CD4-positive, CD25-positive, alpha-beta regulatory T cell (primary cell): ENCODE measurements at regions not wholly inside any gene's neighbourhood (a gene's known extent, or its start where the extent isn't known, plus 50 kb on each side); places are given as distances from the start of the nearest gene placed in this dataset.

Source experiments
- ATAC-seq, 2 donors: fragments of 150-1000 bp; cut with Tn5 transposase; one replicate each; pipeline ENCODE4 v1.10.0; 2021; ENCODE audit warnings: low read depth in 2 of 2, moderate number of reproducible peaks in 2 of 2, moderate library complexity in 1 of 2
- DNase-seq, 3 donors: peaks; one replicate each; pipeline versions ENCODE4 v3.0.0 to v3.0.0-alpha.2; 2012 to 2022; ENCODE audit warnings: mixed read lengths in 1 of 3
- H3K27ac ChIP-seq: one replicate; pipeline ENCODE4 v1.7.0; 2013; ENCODE audit warnings: mild to moderate bottlenecking, low read length; ENCODE audit not compliant: insufficient read depth, poor library complexity, severe bottlenecking
- H3K27me3 ChIP-seq: one replicate; pipeline ENCODE4 v1.7.0; 2013; ENCODE audit warnings: low read length; ENCODE audit not compliant: control insufficient read depth, insufficient read depth
- H3K36me3 ChIP-seq: one replicate; pipeline ENCODE4 v1.7.0; 2013; ENCODE audit warnings: mild to moderate bottlenecking, low read length, moderate library complexity; ENCODE audit not compliant: control insufficient read depth, insufficient read depth
- H3K4me1 ChIP-seq: 2 replicates; pipeline ENCODE4 v1.7.0; 2013; ENCODE audit warnings: mild to moderate bottlenecking, low read length; ENCODE audit not compliant: insufficient read depth, control insufficient read depth, poor library complexity, severe bottlenecking
- H3K4me3 ChIP-seq: one replicate; pipeline ENCODE4 v1.7.0; 2013; ENCODE audit warnings: low read depth, mild to moderate bottlenecking, low read length, moderate library complexity
- H3K9me3 ChIP-seq, 2 experiments: 1 replicate in 1 of 2; 2 replicates in 1 of 2; pipeline ENCODE4 v1.7.0; 2013; ENCODE audit warnings: low read length in 2 of 2, mild to moderate bottlenecking in 1 of 2, moderate library complexity in 1 of 2; ENCODE audit not compliant: control insufficient read depth in 2 of 2
- H3K27ac Mint-ChIP-seq, 3 donors: one replicate each; pipeline ENCODE4 v1.8.0; 2020 to 2022; ENCODE audit warnings: mild to moderate bottlenecking in 3 of 3, mixed read lengths in 3 of 3, moderate library complexity in 2 of 3
- H3K27me3 Mint-ChIP-seq: one replicate; pipeline ENCODE4 v1.8.0; 2022; ENCODE audit warnings: mild to moderate bottlenecking, mixed read lengths
- H3K36me3 Mint-ChIP-seq: one replicate; pipeline ENCODE4 v1.8.0; 2020; ENCODE audit warnings: mixed read lengths
- H3K4me1 Mint-ChIP-seq, 4 donors: one replicate each; pipeline ENCODE4 v1.8.0; 2020 to 2022; ENCODE audit warnings: mixed read lengths in 4 of 4, mild to moderate bottlenecking in 1 of 4
- H3K4me3 Mint-ChIP-seq, 4 donors: one replicate each; pipeline ENCODE4 v1.8.0; 2020 to 2022; ENCODE audit warnings: mild to moderate bottlenecking in 4 of 4, mixed read lengths in 4 of 4, moderate library complexity in 3 of 4
- H3K9me3 Mint-ChIP-seq, 7 donors: one replicate each; pipeline ENCODE4 v1.8.0; 2020 to 2022; ENCODE audit warnings: mixed read lengths in 7 of 7, mild to moderate bottlenecking in 3 of 7, moderate library complexity in 2 of 7

DNA sequence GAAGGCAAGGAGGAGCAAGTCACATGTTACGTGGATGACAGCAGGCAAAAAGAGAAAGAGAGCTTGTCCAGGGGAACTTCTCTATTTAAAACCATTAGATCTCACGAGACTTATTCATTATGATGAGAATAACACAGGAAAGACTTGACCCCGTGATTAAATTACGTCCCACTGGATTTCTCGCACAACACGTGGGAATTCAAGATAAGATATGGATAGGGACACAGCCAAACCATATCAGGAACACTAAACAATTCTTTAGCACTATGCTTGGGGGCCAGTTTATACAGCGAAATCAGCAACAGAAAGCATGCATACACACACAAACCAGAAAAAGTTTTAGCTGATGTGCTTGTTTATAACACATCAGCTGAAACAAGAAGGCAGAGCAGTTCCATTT is 704.2 kb downstream of the OTOL1 start:
- Histone ChIP-seq H3K4me3 (no peak overlapping the region), H3K9me3 (no peaks in the 10 kb centered on the region), H3K4me1 (no peaks in the 10 kb centered on the region), H3K36me3 (no peaks in the 10 kb centered on the region), H3K27ac (no peak overlapping the region), H3K27me3 (no peaks in the 10 kb centered on the region)
- Mint-ChIP-seq H3K9me3 (peaks cover 0 to 20% (median 4%) of the 10 kb centered on the region in 7 donors), H3K4me3 (no peak overlapping the region), H3K4me1 (no peaks in the 10 kb centered on the region), H3K27me3 (no peaks in the 10 kb centered on the region), H3K36me3 (no peaks in the 10 kb centered on the region), H3K27ac (no peak overlapping the region)
- DNase-seq (no peak), ATAC-seq (no peak)

DNA sequence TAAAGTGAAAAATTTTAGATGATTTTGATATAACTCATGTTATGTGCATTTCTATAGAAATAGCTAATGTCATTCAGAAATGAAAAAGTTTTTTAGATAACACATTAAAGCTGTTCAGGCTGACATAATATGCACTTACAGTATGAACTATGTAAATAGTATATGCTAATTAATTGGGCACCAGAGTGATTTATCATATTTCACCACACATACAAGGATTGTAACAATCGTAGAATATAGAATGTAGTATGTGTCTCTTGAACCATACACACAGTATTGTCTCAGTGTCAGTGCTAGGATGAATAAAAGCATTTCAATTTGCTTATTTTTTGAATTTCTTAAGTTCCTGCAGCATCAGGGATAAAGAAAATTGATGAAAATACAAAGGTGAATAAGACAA is 710.0 kb downstream of the OTOL1 start:
- Histone ChIP-seq H3K4me3 (no peak overlapping the region), H3K9me3 (peaks cover 0 to 3% of the 10 kb centered on the region in 2 experiments), H3K27me3 (no peaks in the 10 kb centered on the region), H3K27ac (no peak overlapping the region), H3K4me1 (no peaks in the 10 kb centered on the region), H3K36me3 (no peaks in the 10 kb centered on the region)
- H3K36me3 Mint-ChIP-seq: no peaks in the 10 kb centered on the region
- H3K27ac Mint-ChIP-seq: no peak overlapping the region
- H3K27me3 Mint-ChIP-seq: no peaks in the 10 kb centered on the region
- H3K4me1 Mint-ChIP-seq: no peaks in the 10 kb centered on the region
- H3K9me3 Mint-ChIP-seq: peaks cover 0 to 12% (median 0%) of the 10 kb centered on the region in 7 donors
- ATAC-seq: no peak
- H3K4me3 Mint-ChIP-seq: no peak overlapping the region
- DNase-seq: no peak

DNA sequence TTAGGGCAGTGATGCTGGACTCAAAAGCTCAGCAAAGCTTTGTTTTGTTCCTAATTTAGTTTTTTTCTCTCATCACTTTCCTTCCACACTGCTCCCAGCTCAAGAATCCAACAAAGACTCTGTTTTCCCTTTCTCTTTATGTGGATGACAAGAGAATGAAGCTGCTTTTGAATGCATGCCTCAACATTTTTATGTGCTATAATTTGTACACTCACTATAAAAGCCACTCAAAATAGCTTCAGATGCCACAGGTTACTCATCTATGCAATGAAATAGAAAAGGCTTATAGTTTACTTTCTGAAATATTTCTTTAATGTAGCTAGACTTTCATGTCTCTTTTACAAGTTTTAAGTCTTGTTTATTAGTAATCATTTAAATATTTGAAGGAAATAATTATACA is 714.9 kb downstream of the OTOL1 start:
- no peaks in the 10 kb centered on the region for H3K36me3 ChIP-seq
- Mint-ChIP-seq H3K27ac (no peak overlapping the region), H3K36me3 (no peaks in the 10 kb centered on the region), H3K27me3 (no peaks in the 10 kb centered on the region), H3K9me3 (peaks cover 0 to 7% (median 0%) of the 10 kb centered on the region in 7 donors), H3K4me3 (no peak overlapping the region), H3K4me1 (no peaks in the 10 kb centered on the region)
- no peak overlapping the region for H3K4me3 ChIP-seq
- ATAC-seq: no peak
- no peaks in the 10 kb centered on the region for H3K4me1 ChIP-seq
- H3K27me3 ChIP-seq: no peaks in the 10 kb centered on the region
- peaks cover 0 to 3% of the 10 kb centered on the region in 2 experiments for H3K9me3 ChIP-seq
- H3K27ac ChIP-seq: no peak overlapping the region
- DNase-seq: no peak

DNA sequence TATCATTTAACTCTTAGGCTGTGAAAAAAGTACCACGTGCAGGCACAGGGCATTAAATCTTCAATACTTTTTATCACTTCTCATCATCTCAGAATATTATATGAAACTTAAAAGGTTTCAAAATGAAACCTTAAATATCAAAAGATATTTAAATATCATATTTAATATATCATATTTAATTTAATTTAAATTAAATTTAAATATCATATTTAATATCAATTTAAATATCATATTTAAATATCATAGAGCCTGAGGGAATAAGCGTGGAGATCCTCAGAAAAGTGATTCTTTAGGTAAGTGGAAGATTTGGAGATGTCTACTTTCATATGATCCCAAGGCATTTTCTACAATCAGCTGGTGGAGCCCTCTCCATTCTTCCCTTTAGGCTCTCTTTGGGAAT is 716.6 kb downstream of the OTOL1 start:
- no peaks in the 10 kb centered on the region for H3K27me3 ChIP-seq
- ATAC-seq: no peak
- Mint-ChIP-seq H3K27ac (no peak overlapping the region), H3K4me3 (no peak overlapping the region), H3K27me3 (no peaks in the 10 kb centered on the region), H3K4me1 (no peaks in the 10 kb centered on the region), H3K36me3 (no peaks in the 10 kb centered on the region), H3K9me3 (peaks cover 0 to 7% (median 0%) of the 10 kb centered on the region in 7 donors)
- H3K4me1 ChIP-seq: no peaks in the 10 kb centered on the region
- H3K9me3 ChIP-seq: peaks cover 0 to 3% of the 10 kb centered on the region in 2 experiments
- no peak overlapping the region for H3K4me3 ChIP-seq
- DNase-seq: no peak
- no peak overlapping the region for H3K27ac ChIP-seq
- H3K36me3 ChIP-seq: no peaks in the 10 kb centered on the region

DNA sequence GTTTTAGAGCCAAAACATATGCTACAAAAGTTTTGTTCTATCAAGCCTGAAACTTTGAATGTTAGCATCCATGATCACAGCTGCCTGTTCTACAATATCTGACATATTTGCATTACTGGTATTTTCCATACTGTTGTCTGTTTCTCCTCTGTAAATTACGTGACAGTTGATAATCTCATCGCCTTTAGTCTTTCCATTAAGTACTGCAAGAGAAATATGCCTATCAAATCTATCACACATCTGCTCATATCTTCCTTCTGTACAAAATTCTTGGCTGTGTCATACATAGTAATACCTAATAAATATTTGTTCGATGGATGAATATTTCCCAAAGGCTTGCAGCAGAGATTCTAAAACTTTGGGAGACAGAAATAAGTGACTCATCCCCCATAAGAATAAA is 717.3 kb downstream of the OTOL1 start:
- Histone ChIP-seq H3K27me3 (no peaks in the 10 kb centered on the region), H3K36me3 (no peaks in the 10 kb centered on the region), H3K27ac (no peak overlapping the region), H3K9me3 (peaks cover 0 to 3% of the 10 kb centered on the region in 2 experiments), H3K4me3 (no peak overlapping the region), H3K4me1 (no peaks in the 10 kb centered on the region)
- Mint-ChIP-seq H3K36me3 (no peaks in the 10 kb centered on the region), H3K27ac (no peak overlapping the region), H3K27me3 (no peaks in the 10 kb centered on the region), H3K9me3 (peaks cover 0 to 7% (median 0%) of the 10 kb centered on the region in 7 donors), H3K4me1 (no peaks in the 10 kb centered on the region), H3K4me3 (no peak overlapping the region)
- no peak for ATAC-seq
- no peak for DNase-seq

DNA sequence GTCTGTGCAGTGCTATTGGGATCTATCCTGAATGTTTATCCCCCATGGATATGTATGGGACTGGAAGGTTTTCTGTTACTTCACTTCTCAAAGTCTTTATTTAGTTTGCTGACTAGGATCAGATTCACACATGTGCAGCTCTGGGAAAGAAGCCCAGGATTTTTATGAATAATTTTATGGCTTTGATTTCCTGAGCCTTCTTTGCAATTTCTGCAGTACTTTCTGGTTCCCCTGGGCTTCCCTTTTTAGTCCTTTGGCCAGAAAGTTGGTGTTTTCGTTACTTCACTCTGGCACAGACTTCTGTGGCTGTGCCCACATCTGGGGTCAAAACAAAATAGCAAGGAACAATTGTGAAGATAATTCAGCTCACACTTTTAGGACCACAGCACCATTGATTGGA is 721.0 kb downstream of the OTOL1 start:
- Histone ChIP-seq H3K36me3 (no peaks in the 10 kb centered on the region), H3K4me3 (no peak overlapping the region), H3K9me3 (no peaks in the 10 kb centered on the region), H3K4me1 (no peaks in the 10 kb centered on the region), H3K27ac (no peak overlapping the region), H3K27me3 (no peaks in the 10 kb centered on the region)
- Mint-ChIP-seq H3K36me3 (no peaks in the 10 kb centered on the region), H3K27me3 (no peaks in the 10 kb centered on the region), H3K4me3 (no peak overlapping the region), H3K27ac (no peak overlapping the region), H3K4me1 (no peaks in the 10 kb centered on the region), H3K9me3 (peaks cover 0 to 16% (median 0%) of the 10 kb centered on the region in 7 donors)
- DNase-seq (no peak), ATAC-seq (no peak)

DNA sequence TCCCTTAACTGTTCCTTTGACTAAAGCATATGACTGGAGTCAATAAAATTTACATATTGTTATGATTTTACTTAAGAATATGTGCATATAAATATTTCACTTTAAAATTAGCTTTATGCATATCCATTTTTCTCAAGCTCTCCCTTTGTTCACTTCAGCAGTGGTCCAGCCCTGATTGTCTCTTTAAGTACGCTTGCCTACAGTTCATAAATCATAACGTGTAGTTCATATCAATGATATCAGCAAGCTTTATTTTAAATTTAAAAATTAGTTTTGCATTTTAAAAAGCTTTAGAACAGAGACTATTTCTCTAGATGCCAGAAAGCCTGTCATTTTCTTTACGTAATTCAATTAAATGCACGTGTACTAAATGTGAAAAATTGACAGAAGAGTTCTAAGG is 721.9 kb downstream of the OTOL1 start:
- H3K4me1 Mint-ChIP-seq: no peaks in the 10 kb centered on the region
- H3K27me3 ChIP-seq: no peaks in the 10 kb centered on the region
- no peak overlapping the region for H3K27ac Mint-ChIP-seq
- H3K27me3 Mint-ChIP-seq: no peaks in the 10 kb centered on the region
- no peak overlapping the region for H3K27ac ChIP-seq
- peaks cover 0 to 16% (median 2%) of the 10 kb centered on the region in 7 donors for H3K9me3 Mint-ChIP-seq
- no peaks in the 10 kb centered on the region for H3K36me3 ChIP-seq
- H3K4me3 Mint-ChIP-seq: no peak overlapping the region
- H3K36me3 Mint-ChIP-seq: no peaks in the 10 kb centered on the region
- H3K4me3 ChIP-seq: no peak overlapping the region
- DNase-seq (no peak), ATAC-seq (no peak)
- no peaks in the 10 kb centered on the region for H3K4me1 ChIP-seq
- H3K9me3 ChIP-seq: no peaks in the 10 kb centered on the region

DNA sequence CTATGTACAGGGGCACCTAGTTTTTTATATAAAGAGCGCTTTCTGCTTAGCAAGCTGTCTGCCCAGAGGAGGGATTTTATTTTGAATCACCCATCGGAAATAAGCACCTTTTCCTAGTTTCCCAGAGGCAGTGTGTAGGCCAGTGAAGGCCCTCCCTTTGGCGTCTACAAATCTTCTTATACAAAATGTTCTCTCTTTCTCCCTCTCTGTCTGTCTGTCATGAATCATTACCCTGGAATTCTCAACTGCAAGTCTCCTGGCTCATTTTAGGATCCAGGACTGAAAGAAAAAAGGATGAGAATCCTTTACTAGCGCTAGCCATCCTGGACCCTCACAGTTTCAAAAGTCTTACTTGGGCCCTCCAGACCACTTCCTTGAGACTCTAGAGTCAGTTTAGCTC is 728.1 kb downstream of the OTOL1 start:
- no peak overlapping the region for H3K4me3 Mint-ChIP-seq
- H3K9me3 Mint-ChIP-seq: peaks cover 0 to 24% (median 1%) of the 10 kb centered on the region in 7 donors
- Histone ChIP-seq H3K36me3 (no peaks in the 10 kb centered on the region), H3K9me3 (peaks cover 2 to 5% of the 10 kb centered on the region in 2 experiments), H3K27ac (no peak overlapping the region), H3K27me3 (no peaks in the 10 kb centered on the region), H3K4me1 (no peaks in the 10 kb centered on the region), H3K4me3 (no peak overlapping the region)
- no peak for ATAC-seq
- no peak overlapping the region for H3K27ac Mint-ChIP-seq
- H3K36me3 Mint-ChIP-seq: no peaks in the 10 kb centered on the region
- no peak for DNase-seq
- no peaks in the 10 kb centered on the region for H3K4me1 Mint-ChIP-seq
- no peaks in the 10 kb centered on the region for H3K27me3 Mint-ChIP-seq
